HEK293 (cell line): ENCODE measurements at regions not wholly inside any gene's neighbourhood (a gene's known extent, or its start where the extent isn't known, plus 50 kb on each side); places are given as distances from the start of the nearest gene placed in this dataset.

Experiments used
- CTCF ChIA-PET: fragments of 350-600 bp; formaldehyde crosslinking; extraction: SDS; loops from one replicate; lab custom pipeline; 2021; ENCODE audit warnings: antibody characterized with exemption; lab: Yijun Ruan, JAX
- POLR2A ChIA-PET: fragments of 300-600 bp; formaldehyde crosslinking; extraction: SDS; loops from one replicate; lab custom pipeline; 2020; ENCODE audit warnings: antibody characterized with exemption, inconsistent platforms; lab: Yijun Ruan, JAX
- H3K27ac ChIP-seq: fragments of 200-500 bp; sonication (Bioruptor generic); 2 replicates; pipeline ENCODE4 v1.5.1; 2014; ENCODE audit warnings: low read depth, low read length, control low read depth, inconsistent platforms; ENCODE audit errors: extremely low read depth
- H3K36me3 ChIP-seq, 2 experiments: fragments of 200-500 bp in 1 of 2; sonication (Bioruptor generic) in 1 of 2; 1 replicate in 1 of 2; 2 replicates in 1 of 2; pipeline ENCODE4 v1.5.1; 2014 to 2017; ENCODE audit warnings: inconsistent platforms in 2 of 2, low read length in 2 of 2; ENCODE audit not compliant: control insufficient read depth in 2 of 2, insufficient read depth in 1 of 2
- H3K4me1 ChIP-seq: fragments of 200-500 bp; sonication (Bioruptor generic); 2 replicates; pipeline ENCODE4 v1.5.1; 2014; ENCODE audit warnings: mild to moderate bottlenecking, low read length, inconsistent platforms; ENCODE audit not compliant: control insufficient read depth, insufficient read depth
- H3K4me3 ChIP-seq: 2 replicates; pipeline ENCODE4 v1.5.1; 2011; ENCODE audit warnings: low read depth, mild to moderate bottlenecking, control low read depth, low read length, moderate library complexity
- H3K9me3 ChIP-seq: fragments of 200-500 bp; sonication (Bioruptor generic); 2 replicates; pipeline ENCODE4 v1.5.1; 2014; ENCODE audit warnings: low read depth, low read length, inconsistent platforms; ENCODE audit not compliant: control insufficient read depth, insufficient read depth
- BCL11A ChIP-seq: fragments of 450-650 bp; formaldehyde crosslinking; IDR thresholded peaks from 2 replicates; pipeline ENCODE4 v1.5.1; 2016; ENCODE audit warnings: low read depth, missing biosample characterization, missing genetic modification characterization
- IKZF3 ChIP-seq: fragments of 450-650 bp; IDR thresholded peaks from 2 replicates; pipeline ENCODE4 v1.5.0; 2018; ENCODE audit warnings: missing biosample characterization, mild to moderate bottlenecking, missing genetic modification characterization, moderate library complexity
- KLF17 ChIP-seq: fragments of 450-650 bp; formaldehyde crosslinking; IDR thresholded peaks from 2 replicates; pipeline ENCODE4 v1.5.1; 2016; ENCODE audit warnings: missing biosample characterization, missing genetic modification characterization
- KLF8 ChIP-seq: fragments of 450-650 bp; formaldehyde crosslinking; IDR thresholded peaks from 2 replicates; pipeline ENCODE4 v1.5.1; 2016; ENCODE audit warnings: missing biosample characterization, missing genetic modification characterization
- PRDM4 ChIP-seq: fragments of 450-650 bp; formaldehyde crosslinking; IDR thresholded peaks from 2 replicates; pipeline ENCODE4 v1.5.1; 2017; ENCODE audit warnings: missing biosample characterization, missing genetic modification characterization
- RBAK ChIP-seq: fragments of 450-650 bp; formaldehyde crosslinking; IDR thresholded peaks from 2 replicates; pipeline ENCODE4 v1.5.1; 2016; ENCODE audit warnings: missing biosample characterization, missing genetic modification characterization
- WT1 ChIP-seq: fragments of 450-650 bp; formaldehyde crosslinking; IDR thresholded peaks from 2 replicates; pipeline ENCODE4 v1.5.1; 2016; ENCODE audit warnings: missing biosample characterization, missing genetic modification characterization
- YY2 ChIP-seq: fragments of 450-650 bp; formaldehyde crosslinking; IDR thresholded peaks from 2 replicates; pipeline ENCODE4 v1.5.1; 2016; ENCODE audit warnings: missing biosample characterization, missing genetic modification characterization
- ZBTB20 ChIP-seq: fragments of 450-650 bp; formaldehyde crosslinking; IDR thresholded peaks from 2 replicates; pipeline ENCODE4 v1.5.1; 2016; ENCODE audit warnings: missing biosample characterization, missing genetic modification characterization
- ZBTB7A ChIP-seq: fragments of 450-650 bp; formaldehyde crosslinking; IDR thresholded peaks from 2 replicates; pipeline ENCODE4 v1.5.1; 2016; ENCODE audit warnings: low read depth, missing biosample characterization, missing genetic modification characterization
- ZFHX2 ChIP-seq: fragments of 450-650 bp; formaldehyde crosslinking; conservative IDR thresholded peaks from 2 replicates; pipeline ENCODE4 v1.5.1; 2016; ENCODE audit warnings: missing biosample characterization, missing genetic modification characterization
- ZNF132 ChIP-seq: fragments of 450-650 bp; formaldehyde crosslinking; IDR thresholded peaks from 2 replicates; pipeline ENCODE4 v1.5.1; 2017; ENCODE audit warnings: missing biosample characterization, missing genetic modification characterization, borderline replicate concordance
- ZNF140 ChIP-seq: fragments of 450-650 bp; formaldehyde crosslinking; IDR thresholded peaks from 2 replicates; pipeline ENCODE4 v1.5.1; 2016; ENCODE audit warnings: missing biosample characterization, missing genetic modification characterization
- ZNF354C ChIP-seq: fragments of 450-650 bp; formaldehyde crosslinking; IDR thresholded peaks from 2 replicates; pipeline ENCODE4 v1.5.1; 2016; ENCODE audit warnings: missing biosample characterization, missing genetic modification characterization, low read depth, borderline replicate concordance
- ZNF449 ChIP-seq: fragments of 450-650 bp; formaldehyde crosslinking; IDR thresholded peaks from 2 replicates; pipeline ENCODE4 v1.5.1; 2017; ENCODE audit warnings: missing biosample characterization, mild to moderate bottlenecking, missing genetic modification characterization, moderate library complexity
- ZNF521 ChIP-seq: fragments of 450-650 bp; formaldehyde crosslinking; IDR thresholded peaks from 2 replicates; pipeline ENCODE4 v1.5.1; 2017; ENCODE audit warnings: missing biosample characterization, mild to moderate bottlenecking, missing genetic modification characterization
- ZNF529 ChIP-seq: fragments of 450-650 bp; formaldehyde crosslinking; IDR thresholded peaks from 2 replicates; pipeline ENCODE4 v1.5.1; 2017; ENCODE audit warnings: missing genetic modification characterization, missing biosample characterization; ENCODE audit not compliant: insufficient replicate concordance
- ZNF544 ChIP-seq: fragments of 450-650 bp; formaldehyde crosslinking; IDR thresholded peaks from 2 replicates; pipeline ENCODE4 v1.5.0; 2017; ENCODE audit warnings: missing biosample characterization, missing genetic modification characterization
- ZNF785 ChIP-seq: fragments of 450-650 bp; formaldehyde crosslinking; IDR thresholded peaks from 2 replicates; pipeline ENCODE4 v1.5.1; 2016; ENCODE audit warnings: missing biosample characterization, missing genetic modification characterization
- TF ChIP-seq, protein P1 (sequence below): fragments of 450-650 bp; formaldehyde crosslinking; IDR thresholded peaks from 2 replicates; pipeline ENCODE4 v1.5.1; 2016; ENCODE audit warnings: missing biosample characterization, missing genetic modification characterization
- TF ChIP-seq, protein P2 (sequence below): fragments of 450-650 bp; formaldehyde crosslinking; conservative IDR thresholded peaks from 2 replicates; pipeline ENCODE4 v1.5.1; 2016; ENCODE audit warnings: low read depth, missing biosample characterization, missing genetic modification characterization

GRCh38 chr2:189308056-189308790 is 128.7 kb upstream of the COL5A2 start:
- no peaks in the 10 kb centered on the region for H3K4me1 ChIP-seq
- H3K36me3 ChIP-seq: no peaks in the 10 kb centered on the region
- no peaks in the 10 kb centered on the region for H3K9me3 ChIP-seq
- CTCF ChIA-PET: interaction anchor here (1.1 kb wide), 1 partner anchor 215 kb away, joined by 3 read pairs; no protein-coding TSS in a partner anchor
- H3K4me3 ChIP-seq: no peak overlapping the region
- H3K27ac ChIP-seq: no peak overlapping the region
- TF ChIP-seq ZNF132 (tag by site-specific recombination) (no peak), WT1 (tag by site-specific recombination) (no peak), ZNF449 (tag by site-specific recombination) (no peak), ZNF521 (tag by site-specific recombination) (no peak), PRDM4 (no peak), RBAK (tag by site-specific recombination) (no peak), KLF17 (tag by site-specific recombination) (no peak), IKZF3 (tag by site-specific recombination) (no peak), ZNF140 (tag by site-specific recombination) (no peak), KLF8 (tag by site-specific recombination) (no peak), BCL11A (no peak), ZNF785 (tag by site-specific recombination) (no peak), ZNF354C (tag by site-specific recombination) (no peak), ZFHX2 (tag by site-specific recombination) (no peak), ZBTB7A (tag by site-specific recombination) (no peak)
- TF ChIP-seq, protein P1, sequence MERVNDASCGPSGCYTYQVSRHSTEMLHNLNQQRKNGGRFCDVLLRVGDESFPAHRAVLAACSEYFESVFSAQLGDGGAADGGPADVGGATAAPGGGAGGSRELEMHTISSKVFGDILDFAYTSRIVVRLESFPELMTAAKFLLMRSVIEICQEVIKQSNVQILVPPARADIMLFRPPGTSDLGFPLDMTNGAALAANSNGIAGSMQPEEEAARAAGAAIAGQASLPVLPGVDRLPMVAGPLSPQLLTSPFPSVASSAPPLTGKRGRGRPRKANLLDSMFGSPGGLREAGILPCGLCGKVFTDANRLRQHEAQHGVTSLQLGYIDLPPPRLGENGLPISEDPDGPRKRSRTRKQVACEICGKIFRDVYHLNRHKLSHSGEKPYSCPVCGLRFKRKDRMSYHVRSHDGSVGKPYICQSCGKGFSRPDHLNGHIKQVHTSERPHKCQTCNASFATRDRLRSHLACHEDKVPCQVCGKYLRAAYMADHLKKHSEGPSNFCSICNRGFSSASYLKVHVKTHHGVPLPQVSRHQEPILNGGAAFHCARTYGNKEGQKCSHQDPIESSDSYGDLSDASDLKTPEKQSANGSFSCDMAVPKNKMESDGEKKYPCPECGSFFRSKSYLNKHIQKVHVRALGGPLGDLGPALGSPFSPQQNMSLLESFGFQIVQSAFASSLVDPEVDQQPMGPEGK (tag by site-specific recombination): no peak
- POLR2A ChIA-PET: no interaction called here

GRCh38 chr2:189309331-189309730 is 129.8 kb upstream of the COL5A2 start:
- ChIA-PET POLR2A (no interaction called here), CTCF (no interaction called here)
- H3K4me1 ChIP-seq: no peaks in the 10 kb centered on the region
- no peak for TF ChIP-seq ZBTB20 (tag by site-specific recombination)
- no peak for TF ChIP-seq YY2 (tag by site-specific recombination)
- TF ChIP-seq, protein P2, sequence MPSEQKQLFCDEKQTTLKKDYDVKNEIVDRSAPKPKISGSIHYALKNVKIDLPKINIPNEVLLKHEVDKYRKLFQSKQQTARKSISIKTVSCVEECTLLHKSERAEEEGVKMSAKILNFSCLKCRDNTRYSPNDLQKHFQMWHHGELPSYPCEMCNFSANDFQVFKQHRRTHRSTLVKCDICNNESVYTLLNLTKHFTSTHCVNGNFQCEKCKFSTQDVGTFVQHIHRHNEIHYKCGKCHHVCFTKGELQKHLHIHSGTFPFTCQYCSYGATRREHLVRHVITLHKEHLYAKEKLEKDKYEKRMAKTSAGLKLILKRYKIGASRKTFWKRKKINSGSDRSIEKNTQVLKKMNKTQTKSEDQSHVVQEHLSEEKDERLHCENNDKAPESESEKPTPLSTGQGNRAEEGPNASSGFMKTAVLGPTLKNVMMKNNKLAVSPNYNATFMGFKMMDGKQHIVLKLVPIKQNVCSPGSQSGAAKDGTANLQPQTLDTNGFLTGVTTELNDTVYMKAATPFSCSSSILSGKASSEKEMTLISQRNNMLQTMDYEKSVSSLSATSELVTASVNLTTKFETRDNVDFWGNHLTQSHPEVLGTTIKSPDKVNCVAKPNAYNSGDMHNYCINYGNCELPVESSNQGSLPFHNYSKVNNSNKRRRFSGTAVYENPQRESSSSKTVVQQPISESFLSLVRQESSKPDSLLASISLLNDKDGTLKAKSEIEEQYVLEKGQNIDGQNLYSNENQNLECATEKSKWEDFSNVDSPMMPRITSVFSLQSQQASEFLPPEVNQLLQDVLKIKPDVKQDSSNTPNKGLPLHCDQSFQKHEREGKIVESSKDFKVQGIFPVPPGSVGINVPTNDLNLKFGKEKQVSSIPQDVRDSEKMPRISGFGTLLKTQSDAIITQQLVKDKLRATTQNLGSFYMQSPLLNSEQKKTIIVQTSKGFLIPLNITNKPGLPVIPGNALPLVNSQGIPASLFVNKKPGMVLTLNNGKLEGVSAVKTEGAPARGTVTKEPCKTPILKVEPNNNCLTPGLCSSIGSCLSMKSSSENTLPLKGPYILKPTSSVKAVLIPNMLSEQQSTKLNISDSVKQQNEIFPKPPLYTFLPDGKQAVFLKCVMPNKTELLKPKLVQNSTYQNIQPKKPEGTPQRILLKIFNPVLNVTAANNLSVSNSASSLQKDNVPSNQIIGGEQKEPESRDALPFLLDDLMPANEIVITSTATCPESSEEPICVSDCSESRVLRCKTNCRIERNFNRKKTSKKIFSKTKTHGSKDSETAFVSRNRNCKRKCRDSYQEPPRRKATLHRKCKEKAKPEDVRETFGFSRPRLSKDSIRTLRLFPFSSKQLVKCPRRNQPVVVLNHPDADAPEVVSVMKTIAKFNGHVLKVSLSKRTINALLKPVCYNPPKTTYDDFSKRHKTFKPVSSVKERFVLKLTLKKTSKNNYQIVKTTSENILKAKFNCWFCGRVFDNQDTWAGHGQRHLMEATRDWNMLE: no peak
- no peak for TF ChIP-seq ZNF544 (tag by site-specific recombination)
- TF ChIP-seq ZNF529: no peak

More at GRCh38 chr2:189309331-189309730, 129.8 kb upstream of the COL5A2 start:
- no peak overlapping the region for H3K27ac ChIP-seq
- H3K36me3 ChIP-seq: no peaks in the 10 kb centered on the region
- H3K4me3 ChIP-seq: no peak overlapping the region
- H3K9me3 ChIP-seq: no peaks in the 10 kb centered on the region
